H1 (cell line): ENCODE measurements at regions not wholly inside any gene's neighbourhood (a gene's known extent, or its start where the extent isn't known, plus 50 kb on each side); places are given as distances from the start of the nearest gene placed in this dataset.

Source experiments
- CTCF ChIA-PET: fragments of 300-600 bp; sonication (Branson Sonifier 250); formaldehyde crosslinking; loops from one replicate; lab custom pipeline; 2021; ENCODE audit not compliant: partially characterized antibody; lab: Charles Lee
- POLR2A ChIA-PET: fragments of 300-600 bp; sonication (Branson Sonifier 250); formaldehyde crosslinking; loops from one replicate; lab custom pipeline; 2021; ENCODE audit warnings: inconsistent platforms; ENCODE audit not compliant: partially characterized antibody; lab: Charles Lee
- DNase-seq, 2 experiments: peaks; one replicate each; pipeline versions ENCODE4 v3.0.0 to v3.0.0-alpha.2; 2010 to 2022; ENCODE audit warnings: low spot score in 2 of 2, low read depth in 1 of 2, mixed read lengths in 1 of 2
- FAIRE-seq: peaks from 2 replicates; lab custom pipeline; 2011; peaks lifted over from hg19 to GRCh38; lab: Jason Lieb, UNC
- H2AFZ ChIP-seq: 2 replicates; pipeline ENCODE4 v1.8.1; 2012; ENCODE audit warnings: low read length, inconsistent platforms
- H2AK5ac ChIP-seq: 2 replicates; pipeline ENCODE4 v1.6.1; 2013; ENCODE audit warnings: low read depth, low read length
- H2BK120ac ChIP-seq: replicated peaks from 2 replicates; pipeline ENCODE3; 2013; ENCODE audit warnings: low read depth, low read length, inconsistent platforms
- H2BK12ac ChIP-seq: 2 replicates; pipeline ENCODE4 v1.6.1; 2013; ENCODE audit warnings: low read depth, low read length
- H2BK15ac ChIP-seq: 2 replicates; pipeline ENCODE4 v1.6.1; 2013; ENCODE audit warnings: low read length
- H2BK20ac ChIP-seq: 2 replicates; pipeline ENCODE4 v1.6.1; 2013; ENCODE audit warnings: low read length
- H2BK5ac ChIP-seq: 2 replicates; pipeline ENCODE4 v1.6.1; 2013; ENCODE audit warnings: low read depth, low read length
- H3K14ac ChIP-seq: 2 replicates; pipeline ENCODE4 v1.6.1; 2013; ENCODE audit warnings: inconsistent platforms; ENCODE audit not compliant: insufficient read length
- H3K18ac ChIP-seq: 2 replicates; pipeline ENCODE4 v1.6.1; 2013; ENCODE audit warnings: low read length; ENCODE audit errors: extremely low read depth
- H3K23ac ChIP-seq: 2 replicates; pipeline ENCODE4 v1.6.1; 2013; ENCODE audit warnings: inconsistent platforms; ENCODE audit not compliant: insufficient read length
- H3K23me2 ChIP-seq: 2 replicates; pipeline ENCODE4 v1.6.1; 2013; ENCODE audit warnings: low read depth, low read length
- H3K27ac ChIP-seq: 2 replicates; pipeline ENCODE4 v1.6.1; 2011; ENCODE audit warnings: low read depth, low read length, inconsistent platforms
- H3K27me3 ChIP-seq, 4 experiments: replicated peaks in 1 of 4; 1 replicate in 1 of 4; 2 replicates in 3 of 4; pipeline versions ENCODE4 v1.6.1 to v1.8.1; 2011 to 2013; ENCODE audit warnings: low read length in 3 of 4, mild to moderate bottlenecking in 3 of 4, inconsistent platforms in 2 of 4, mixed read lengths in 2 of 4, moderate library complexity in 1 of 4; ENCODE audit not compliant: control insufficient read depth in 3 of 4, insufficient read depth in 3 of 4; ENCODE audit errors: extremely low read depth in 1 of 4
- H3K36me3 ChIP-seq, 4 experiments: 2 replicates each; pipeline versions ENCODE4 v1.6.1 to v1.8.1; 2011 to 2013; ENCODE audit warnings: mild to moderate bottlenecking in 4 of 4, low read length in 3 of 4, moderate library complexity in 2 of 4, control low read depth in 1 of 4, inconsistent platforms in 1 of 4; ENCODE audit not compliant: insufficient read depth in 4 of 4, control insufficient read depth in 2 of 4
- H3K4ac ChIP-seq: replicated peaks from 2 replicates; pipeline ENCODE3; 2013; ENCODE audit warnings: low read length, low read depth, mixed read lengths, inconsistent platforms; ENCODE audit not compliant: insufficient read length
- H3K4me1 ChIP-seq, 4 experiments: replicated peaks in 1 of 4; 1 replicate in 1 of 4; 2 replicates in 3 of 4; pipeline versions ENCODE4 v1.6.1 to v1.8.1; 2011 to 2013; ENCODE audit warnings: low read length in 3 of 4, inconsistent platforms in 2 of 4, mixed read lengths in 1 of 4; ENCODE audit not compliant: insufficient read depth in 4 of 4, control insufficient read depth in 3 of 4
- H3K4me2 ChIP-seq, 2 experiments: 2 replicates each; pipeline versions ENCODE4 v1.6.1 to v1.8.1; 2011 to 2013; ENCODE audit warnings: low read depth in 2 of 2, low read length in 2 of 2, control low read depth in 1 of 2, inconsistent platforms in 1 of 2, mild to moderate bottlenecking in 1 of 2; ENCODE audit not compliant: insufficient read depth in 1 of 2
- H3K4me3 ChIP-seq, 4 experiments: fragments of 200-600, 300-600 bp in 1 of 4; sonication (generic), shearing (Covaris generic), sonication (Bioruptor Twin) in 1 of 4; 2 replicates each; pipeline versions ENCODE4 v1.5.1 to v1.8.1; 2011 to 2016; ENCODE audit warnings: low read length in 4 of 4, low read depth in 3 of 4, control low read depth in 2 of 4, inconsistent platforms in 2 of 4, mild to moderate bottlenecking in 2 of 4, mixed read lengths in 1 of 4, moderate library complexity in 1 of 4; ENCODE audit not compliant: insufficient read depth in 2 of 4; ENCODE audit errors: extremely low read depth in 1 of 4
- H3K56ac ChIP-seq: replicated peaks from 2 replicates; pipeline ENCODE3; 2013; ENCODE audit warnings: low read depth, mild to moderate bottlenecking, mixed read lengths, low read length, inconsistent platforms; ENCODE audit not compliant: insufficient read length
- H3K79me1 ChIP-seq: 2 replicates; pipeline ENCODE4 v1.6.1; 2013; ENCODE audit warnings: low read depth, low read length, control low read depth
- H3K79me2 ChIP-seq, 2 experiments: 2 replicates each; pipeline versions ENCODE4 v1.6.1 to v1.8.1; 2012 to 2013; ENCODE audit warnings: low read length in 2 of 2, mild to moderate bottlenecking in 2 of 2, inconsistent platforms in 1 of 2; ENCODE audit not compliant: insufficient read depth in 2 of 2, control insufficient read depth in 1 of 2
- H3K9ac ChIP-seq, 4 experiments: replicated peaks in 1 of 4; 1 replicate in 1 of 4; 2 replicates in 3 of 4; pipeline versions ENCODE4 v1.6.1 to v1.8.1; 2011 to 2013; ENCODE audit warnings: low read depth in 3 of 4, low read length in 3 of 4, control low read depth in 2 of 4, mild to moderate bottlenecking in 2 of 4, moderate library complexity in 2 of 4, inconsistent platforms in 1 of 4; ENCODE audit errors: extremely low read depth in 1 of 4
- H3K9me3 ChIP-seq, 2 experiments: 2 replicates each; pipeline versions ENCODE4 v1.6.1 to v1.8.1; 2012 to 2013; ENCODE audit warnings: mild to moderate bottlenecking in 2 of 2, moderate library complexity in 2 of 2, control low read depth in 1 of 2, inconsistent platforms in 1 of 2, low read depth in 1 of 2, low read length in 1 of 2, mixed read lengths in 1 of 2; ENCODE audit not compliant: insufficient read depth in 2 of 2
- H4K20me1 ChIP-seq, 2 experiments: replicated peaks in 1 of 2; 2 replicates each; pipeline versions ENCODE3 to v1.8.1; 2011 to 2013; ENCODE audit warnings: inconsistent platforms in 2 of 2, low read length in 2 of 2, mild to moderate bottlenecking in 1 of 2; ENCODE audit not compliant: insufficient read depth in 2 of 2, control insufficient read depth in 1 of 2
- H4K5ac ChIP-seq: 2 replicates; pipeline ENCODE4 v1.6.1; 2013; ENCODE audit warnings: low read length, low read depth, mixed read lengths, inconsistent platforms; ENCODE audit not compliant: insufficient read length
- H4K8ac ChIP-seq: 2 replicates; pipeline ENCODE4 v1.8.0; 2013; ENCODE audit warnings: mild to moderate bottlenecking, moderate library complexity, low read length, inconsistent platforms; ENCODE audit not compliant: insufficient read depth; ENCODE audit errors: extremely low read depth
- H4K91ac ChIP-seq: replicated peaks from 2 replicates; pipeline ENCODE3; 2013; ENCODE audit warnings: low read length, mixed read lengths, inconsistent platforms; ENCODE audit not compliant: insufficient read length
- ATF2 ChIP-seq: IDR thresholded peaks from 2 replicates; pipeline ENCODE4 v1.6.1; 2012; ENCODE audit warnings: low read length, inconsistent platforms
- ATF3 ChIP-seq: IDR thresholded peaks from 2 replicates; pipeline ENCODE4 v1.6.1; 2011; ENCODE audit warnings: low read depth, mild to moderate bottlenecking, low read length; ENCODE audit not compliant: insufficient read depth
- BCL11A ChIP-seq, 2 experiments: IDR thresholded peaks; one replicate each; pipeline ENCODE4 v1.6.1; 2011; ENCODE audit warnings: low read depth in 2 of 2, low read length in 2 of 2, mild to moderate bottlenecking in 2 of 2
- CBX8 ChIP-seq: fragments of 300-800, 300-1000 bp; sonication (generic); IDR thresholded peaks from 2 replicates; pipeline ENCODE4 v1.7.1; 2016; ENCODE audit warnings: low read depth, low read length, borderline replicate concordance
- CREB1 ChIP-seq: IDR thresholded peaks from 2 replicates; pipeline ENCODE4 v1.6.1; 2012; ENCODE audit warnings: inconsistent platforms
- EGR1 ChIP-seq: IDR thresholded peaks from 2 replicates; pipeline ENCODE4 v1.6.1; 2011; ENCODE audit warnings: low read depth, low read length, borderline replicate concordance
- EZH2 ChIP-seq: fragments of 200-600 bp; sonication (generic); IDR thresholded peaks from 2 replicates; pipeline ENCODE4 v1.7.1; 2012; ENCODE audit warnings: low read depth, mild to moderate bottlenecking, moderate library complexity, low read length, inconsistent platforms; ENCODE audit not compliant: severe bottlenecking
- JUN ChIP-seq: IDR thresholded peaks from 2 replicates; pipeline ENCODE4 v1.6.1; 2011; ENCODE audit warnings: low read depth, mild to moderate bottlenecking, improper control_type of control experiment, low read length
- JUND ChIP-seq: IDR thresholded peaks from 2 replicates; pipeline ENCODE4 v1.6.1; 2011; ENCODE audit warnings: mild to moderate bottlenecking, improper control_type of control experiment, low read length
- KDM4A ChIP-seq: IDR thresholded peaks from one replicate; pipeline ENCODE4 v1.7.1; 2012; ENCODE audit warnings: low read depth, mild to moderate bottlenecking, moderate library complexity, low read length, inconsistent platforms; ENCODE audit not compliant: severe bottlenecking
- KDM5A ChIP-seq: fragments of 200-600 bp; IDR thresholded peaks from 2 replicates; pipeline ENCODE4 v1.7.1; 2012; ENCODE audit warnings: mild to moderate bottlenecking, low read length, inconsistent platforms, mixed read lengths
- SAP30 ChIP-seq: fragments of 300-600 bp; sonication (generic); IDR thresholded peaks from 2 replicates; pipeline ENCODE4 v1.7.1; 2012; ENCODE audit warnings: low read length, moderate library complexity, mild to moderate bottlenecking, inconsistent platforms; ENCODE audit not compliant: insufficient read depth, insufficient replicate concordance
- TAF1 ChIP-seq: IDR thresholded peaks from 2 replicates; pipeline ENCODE4 v1.6.1; 2011; ENCODE audit warnings: mild to moderate bottlenecking, low read depth, low read length
- WGBS, 2 experiments: shearing (Covaris generic) in 1 of 2; methylation state at CpG; one replicate each; pipeline versions ENCODE4 v1.1.6 to v1.1.7; 2013 to 2015; ENCODE audit warnings: low lambda C conversion rate in 2 of 2, mixed read lengths in 2 of 2, inconsistent platforms in 1 of 2, low coverage in 1 of 2, missing lambda C conversion rate in 1 of 2; ENCODE audit not compliant: insufficient replicate concordance in 2 of 2, insufficient coverage in 1 of 2, insufficient read length in 1 of 2; ENCODE audit errors: extremely low coverage in 1 of 2, missing lambda C conversion rate in 1 of 2; 5-methylcytosine and 5-hydroxymethylcytosine counted together

GRCh38 chr3:79968418-79968817 is 200.6 kb upstream of the ROBO1 start:
- Histone ChIP-seq H3K56ac (no peak overlapping the region), H2BK20ac (no peak overlapping the region), H2AK5ac (no peak overlapping the region), H3K79me2 (no peaks in the 10 kb centered on the region), H2BK120ac (no peak overlapping the region), H3K9me3 (no peaks in the 10 kb centered on the region; a peak in 2 of 4 replicates), H2AFZ (no peak overlapping the region), H4K8ac (no peak overlapping the region), H2BK5ac (no peak overlapping the region), H3K23ac (no peak overlapping the region), H2BK12ac (no peak overlapping the region), H3K27ac (no peak overlapping the region), H4K5ac (no peak overlapping the region), H2BK15ac (no peak overlapping the region), H3K18ac (no peak overlapping the region), H3K14ac (no peak overlapping the region), H3K9ac (no peak overlapping the region), H3K36me3 (no peaks in the 10 kb centered on the region), H3K4ac (no peak overlapping the region), H3K79me1 (no peaks in the 10 kb centered on the region), H3K27me3 (no peaks in the 10 kb centered on the region), H3K4me3 (no peak overlapping the region), H4K20me1 (no peaks in the 10 kb centered on the region), H3K4me2 (no peak overlapping the region), H3K23me2 (no peaks in the 10 kb centered on the region; the same call in 1 of the 2 replicates), H4K91ac (no peak overlapping the region), H3K4me1 (no peaks in the 10 kb centered on the region)
- ChIA-PET POLR2A (no interaction called here), CTCF (interaction anchor here (1.0 kb wide), 1 partner anchor 10 kb away, joined by 3 read pairs; no protein-coding TSS in a partner anchor)
- no peak for FAIRE-seq
- no peak for DNase-seq
- WGBS, 2 experiments = 92% methylated on average over 1 of the region's 1 CpG; no CpG with 5 or more reads in 1 of the 2 experiments
- no peak for TF ChIP-seq JUND
- TF ChIP-seq CREB1 = no peak
- TF ChIP-seq EGR1 = no peak
- TF ChIP-seq SAP30 = no peak
- no peak for TF ChIP-seq KDM5A
- TF ChIP-seq CBX8 = no peak
- TF ChIP-seq JUN = no peak
- no peak for TF ChIP-seq KDM4A
- TF ChIP-seq ATF3 = no peak
- TF ChIP-seq EZH2 = no peak
- no peak for TF ChIP-seq BCL11A (IDR thresholded peaks at IDR 0.05; ENCODE audit: low read depth in 2 of 2, low read length in 2 of 2)
- TF ChIP-seq TAF1 = no peak
- no peak for TF ChIP-seq ATF2
